DLD1 (cell line): ENCODE measurements at regions not wholly inside any gene's neighbourhood (a gene's known extent, or its start where the extent isn't known, plus 50 kb on each side); places are given as distances from the start of the nearest gene placed in this dataset.

ENCODE experiments used
- in situ Hi-C: cut with HindIII; loops from 2 replicates; pipeline ENCODE4 v1.10.0; 2017; ENCODE audit warnings: low sequenced_read_pairs

DNA sequence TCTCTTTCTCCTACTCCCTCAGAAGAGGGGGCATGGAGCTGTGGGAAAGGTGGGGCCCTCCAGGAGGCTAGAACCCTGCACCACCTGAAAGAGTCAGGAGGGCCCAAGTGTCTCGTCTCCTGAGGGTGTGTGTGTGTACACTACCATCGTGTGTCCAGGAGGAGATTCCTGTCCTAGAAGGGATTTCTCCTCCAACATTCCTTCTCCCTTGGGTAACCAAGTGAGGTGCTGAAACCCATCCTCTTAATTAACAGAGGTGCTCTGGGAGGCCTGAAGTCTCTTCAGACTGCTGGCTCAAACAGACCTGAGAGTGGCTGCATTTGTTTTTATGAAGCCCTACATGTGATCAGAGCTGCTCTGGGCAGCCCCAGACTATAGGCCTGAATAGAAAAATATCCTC is 61.1 kb upstream of the FAM169A start:
- in situ Hi-C loops: no loop called here

DNA sequence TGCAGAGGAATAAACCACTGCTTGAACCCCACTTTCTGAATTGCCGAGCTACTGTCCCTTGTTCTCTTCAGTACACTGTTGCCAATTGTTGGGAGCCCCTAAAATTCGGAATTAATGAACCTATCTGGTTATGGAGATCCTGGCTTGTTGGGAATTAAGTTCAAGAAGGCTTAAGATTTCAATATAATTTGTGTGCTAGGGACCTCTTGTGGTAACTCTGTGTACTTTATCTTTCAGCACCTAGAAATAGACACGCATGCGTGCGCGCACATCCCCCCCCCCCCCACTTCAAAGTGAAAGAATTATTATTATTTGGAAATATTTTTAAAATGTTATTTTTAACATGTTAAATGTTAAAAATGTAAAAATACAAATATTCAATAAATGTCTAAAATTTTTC is 53.3 kb upstream of the FAM169A start:
- in situ Hi-C loops: no loop called here

DNA sequence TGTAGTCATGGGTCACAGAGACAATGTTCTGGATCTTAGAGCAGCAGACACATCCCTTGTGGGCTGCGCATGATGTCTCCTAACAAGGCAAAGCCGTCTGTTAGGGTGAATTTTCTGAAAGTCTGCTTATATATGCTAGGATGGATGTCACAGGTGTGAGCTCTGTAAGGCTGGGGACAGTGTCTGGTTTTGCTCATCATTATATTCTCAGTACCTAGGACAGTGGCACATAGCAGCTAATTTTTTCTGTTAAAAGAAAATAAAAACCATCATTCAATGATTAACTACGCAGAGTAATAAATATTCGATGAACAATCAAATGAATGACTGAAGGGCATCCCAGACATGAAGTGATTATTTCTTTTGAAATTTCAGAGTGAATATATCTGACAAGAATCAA is 52.9 kb upstream of the FAM169A start:
- in situ Hi-C loops: no loop called here

DNA sequence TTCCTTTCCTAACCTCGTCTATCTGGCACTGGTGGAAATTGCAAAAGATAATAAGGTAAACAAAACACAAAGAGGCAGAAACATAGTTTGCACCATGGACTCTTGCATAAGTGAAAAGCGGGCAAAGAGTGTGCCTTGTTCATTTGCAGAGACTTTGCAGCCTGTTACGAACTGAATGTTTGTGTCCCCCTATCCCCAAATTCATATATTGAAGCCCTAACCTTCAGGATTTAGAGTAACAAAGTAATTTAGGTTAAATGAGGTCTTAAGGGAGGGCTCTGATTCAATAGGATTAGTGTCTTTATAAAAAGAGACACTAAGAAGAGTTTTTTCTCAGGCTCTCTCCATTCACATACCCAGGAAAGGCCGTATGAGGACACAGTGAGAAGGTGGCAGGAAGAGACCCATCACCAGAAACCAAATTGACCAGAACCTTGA is 52.1 kb upstream of the FAM169A start:
- in situ Hi-C loops: no loop called here

DNA sequence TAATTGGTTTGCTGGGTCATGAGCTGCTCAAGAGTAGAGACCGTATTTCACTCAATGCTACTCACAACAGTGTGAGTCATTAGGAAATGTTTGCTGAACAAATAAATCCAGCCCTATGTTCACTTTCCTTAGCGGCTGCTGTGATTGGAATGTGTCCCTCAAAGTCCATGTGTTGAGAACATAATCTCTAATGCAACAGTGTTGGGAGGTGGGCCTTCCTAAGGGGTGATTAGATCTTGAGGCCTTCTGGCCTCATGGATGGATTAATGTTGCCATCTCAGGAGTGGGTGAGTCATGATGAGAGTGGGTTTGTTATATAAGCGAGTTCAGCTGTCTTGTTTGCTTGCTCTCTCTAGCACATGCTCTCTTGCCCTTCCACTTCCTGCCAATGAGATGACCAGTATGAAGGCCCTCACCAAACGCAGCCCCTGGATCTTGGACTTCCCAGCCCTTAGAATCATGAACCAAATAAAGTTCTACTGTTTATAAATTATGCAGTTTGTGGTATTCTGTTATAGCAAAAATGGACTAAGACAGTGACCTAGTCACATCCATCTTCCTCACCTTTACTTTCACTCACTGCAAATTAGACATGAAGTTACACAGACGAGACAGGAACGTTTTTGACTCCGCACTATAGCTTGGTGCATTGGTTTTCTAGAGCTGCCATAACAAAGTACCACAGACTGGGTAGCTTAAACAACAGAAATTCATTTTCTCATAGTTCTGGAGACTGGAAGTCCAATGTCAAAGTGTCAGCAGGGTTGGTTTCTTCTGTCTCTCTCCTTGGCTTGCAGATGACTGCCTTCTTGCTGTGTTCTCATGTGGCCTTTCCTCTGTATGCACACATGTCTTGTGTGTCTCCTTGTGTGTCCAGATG is 50.9 kb upstream of the FAM169A start:
- in situ Hi-C loops: no loop called here
